ENCODE measurements at regions not wholly inside any gene's neighbourhood (a gene's known extent, or its start where the extent isn't known, plus 50 kb on each side); places are given as distances from the start of the nearest gene placed in this dataset.

GRCh38 chr4:187149229-187149945 is 425.7 kb upstream of the FAT1 start:
- Histone ChIP-seq H3K9me1 (ENCODE audit: insufficient read depth, low read length) (no peaks in the 10 kb centered on the region), H3K9me3 (ENCODE audit: control insufficient read depth, insufficient read depth, low read length) (peaks cover 3% of the 10 kb centered on the region; the same call in 1 of the 2 replicates), H3K27me3 (ENCODE audit: control insufficient read depth, insufficient read depth, low read length) (no peaks in the 10 kb centered on the region), H3K56ac (ENCODE audit: extremely low read depth, insufficient read depth, low read length) (no peak overlapping the region), H3K79me1 (ENCODE audit: low read depth in 1 of 2, low read length in 2 of 2) (no peaks in the 10 kb centered on the region), H4K5ac (ENCODE audit: low read depth, low read length) (no peak overlapping the region), H2AFZ (replicated peaks; ENCODE audit: low read length, poor library complexity) (no peak overlapping the region), H3K9ac (ENCODE audit: low read depth, low read length) (no peak overlapping the region), H3K4ac (ENCODE audit: low read depth, low read length) (no peak overlapping the region), H2BK5ac (ENCODE audit: low read depth, low read length, poor library complexity, severe bottlenecking) (no peak overlapping the region), H4K20me1 (ENCODE audit: insufficient read depth, low read length) (no peaks in the 10 kb centered on the region), H4K8ac (ENCODE audit: low read depth in 2 of 2, low read length in 2 of 2) (no peak overlapping the region), H3K14ac (replicated peaks; ENCODE audit: low read depth, low read length) (no peak overlapping the region), H2AK9ac (replicated peaks; ENCODE audit: low read depth, low read length, poor library complexity) (no peak overlapping the region), H3K18ac (ENCODE audit: low read depth, low read length) (no peak overlapping the region), H3K4me2 (ENCODE audit: low read depth, low read length) (no peak overlapping the region), H3K36me3 (ENCODE audit: control insufficient read depth, insufficient read depth, low read length) (no peaks in the 10 kb centered on the region), H3K4me1 (ENCODE audit: control insufficient read depth, insufficient read depth, low read length) (no peaks in the 10 kb centered on the region), H3K23ac (ENCODE audit: low read depth, low read length) (no peak overlapping the region), H4K91ac (ENCODE audit: insufficient read depth, low read depth, low read length) (no peak overlapping the region), H2BK15ac (ENCODE audit: low read depth, low read length) (no peak overlapping the region), H3K4me3 (ENCODE audit: insufficient read depth, low read depth, low read length) (no peak overlapping the region), H2BK20ac (ENCODE audit: low read depth, low read length) (no peak overlapping the region), H2AK5ac (ENCODE audit: low read depth, low read length) (no peak overlapping the region), H3K27ac (ENCODE audit: insufficient read depth, low read length) (no peak overlapping the region), H2BK120ac (ENCODE audit: low read depth, low read length) (no peak overlapping the region)
- ChIA-PET POLR2A (ENCODE audit: unreplicated experiment) (no interaction called here), CTCF (no interaction called here)
- DNase-seq (no peak), ATAC-seq (ENCODE audit: low read depth) (no peak)
- TF ChIP-seq RAD21 (IDR thresholded peaks at IDR 0.05; ENCODE audit: low read length) = no peak
- TF ChIP-seq ELK1 (IDR thresholded peaks at IDR 0.05; ENCODE audit: borderline replicate concordance, low read depth, low read length) = no peak
- TF ChIP-seq MXI1 (IDR thresholded peaks at IDR 0.05; ENCODE audit: borderline replicate concordance, low read depth, low read length) = no peak
- no peak for TF ChIP-seq RCOR1 (IDR thresholded peaks at IDR 0.05; ENCODE audit: insufficient replicate concordance, low read length)
- no peak for TF ChIP-seq NFE2L2 (IDR thresholded peaks at IDR 0.05; ENCODE audit: low read depth, low read length)
- no peak for TF ChIP-seq MAZ (IDR thresholded peaks at IDR 0.05; ENCODE audit: borderline replicate concordance, low read depth, low read length)
- TF ChIP-seq FOS (IDR thresholded peaks at IDR 0.05; ENCODE audit: low read depth, low read length) = no peak
- no peak for TF ChIP-seq POLR2A (IDR thresholded peaks at IDR 0.05; ENCODE audit: low read depth, low read length)
- TF ChIP-seq, protein P1, sequence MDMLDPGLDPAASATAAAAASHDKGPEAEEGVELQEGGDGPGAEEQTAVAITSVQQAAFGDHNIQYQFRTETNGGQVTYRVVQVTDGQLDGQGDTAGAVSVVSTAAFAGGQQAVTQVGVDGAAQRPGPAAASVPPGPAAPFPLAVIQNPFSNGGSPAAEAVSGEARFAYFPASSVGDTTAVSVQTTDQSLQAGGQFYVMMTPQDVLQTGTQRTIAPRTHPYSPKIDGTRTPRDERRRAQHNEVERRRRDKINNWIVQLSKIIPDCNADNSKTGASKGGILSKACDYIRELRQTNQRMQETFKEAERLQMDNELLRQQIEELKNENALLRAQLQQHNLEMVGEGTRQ (IDR thresholded peaks at IDR 0.05; ENCODE audit: low read depth, low read length) = no peak
- 93% methylated on average over 3 of the region's 8 CpGs; no CpG with 5 or more reads in 1 of the 2 experiments for WGBS, 2 experiments (ENCODE audit: extremely low coverage in 2 of 2, insufficient read length in 1 of 2)
- dilution Hi-C loops (cut with HindIII; ENCODE audit: low sequenced_read_pairs, unreplicated experiment) = no loop called here
- intact Hi-C loops (cut with micrococcal nuclease) = loop anchor here (5.0 kb wide), 1 partner anchor 103 kb away; no protein-coding TSS in a partner anchor
- no TSS peak for BruUV-seq (replicated peaks)
- in situ Hi-C loops (cut with MboI; ENCODE audit: low sequenced_read_pairs) = no loop called here
